ENCODE measurements at regions not wholly inside any gene's neighbourhood (a gene's known extent, or its start where the extent isn't known, plus 50 kb on each side); places are given as distances from the start of the nearest gene placed in this dataset.
"Not testable (repeated sequence)": the region's sequence is repeated elsewhere in the genome, so short reads cannot be mapped to it uniquely, and the experiment has no call there.

GRCh38 chr20:39738651-39739050 is 776.5 kb downstream of the DHX35 start:
- Histone ChIP-seq H3K36me3 (replicated peaks in 1 of 2; ENCODE audit: control insufficient read depth in 2 of 2, insufficient read depth in 2 of 2, low read length in 2 of 2) (no peaks in the 10 kb centered on the region), H3K79me1 (ENCODE audit: low read depth, low read length) (no peaks in the 10 kb centered on the region), H3K4me1 (ENCODE audit: control insufficient read depth in 2 of 2, insufficient read depth in 1 of 2, low read depth in 1 of 2, low read length in 2 of 2) (peaks cover 0 to 3% of the 10 kb centered on the region in 2 donors), H2BK120ac (ENCODE audit: low read depth, low read length) (no peak overlapping the region), H2BK12ac (ENCODE audit: low read length) (no peak overlapping the region), H3K23ac (ENCODE audit: low read depth, low read length, poor library complexity) (no peak overlapping the region), H3K9me3 (replicated peaks in 1 of 2; ENCODE audit: control insufficient read depth in 2 of 2, insufficient read depth in 1 of 2, low read depth in 1 of 2, low read length in 2 of 2) (no peaks in the 10 kb centered on the region), H3K9ac (ENCODE audit: low read depth, low read length, poor library complexity) (no peak overlapping the region), H3K18ac (ENCODE audit: low read length) (no peak overlapping the region), H3K4me2 (ENCODE audit: insufficient read depth, low read length, poor library complexity, severe bottlenecking) (no peak overlapping the region), H3K14ac (ENCODE audit: low read length) (no peak overlapping the region), H4K91ac (ENCODE audit: low read depth, low read length, poor library complexity) (no peak overlapping the region), H3K4ac (ENCODE audit: low read length) (no peak overlapping the region), H4K8ac (ENCODE audit: low read depth, low read length) (no peak overlapping the region), H3K4me3 (ENCODE audit: low read length in 2 of 2) (no peak overlapping the region), H2BK5ac (ENCODE audit: low read length) (no peak overlapping the region), H2AK5ac (ENCODE audit: low read depth, low read length) (no peak overlapping the region), H3K27me3 (ENCODE audit: control insufficient read depth in 3 of 3, insufficient read depth in 3 of 3, low read depth in 1 of 3, low read length in 3 of 3) (no peaks in the 10 kb centered on the region), H2BK15ac (ENCODE audit: low read length) (no peak overlapping the region), H2AFZ (ENCODE audit: low read length) (no peak overlapping the region), H3K27ac (replicated peaks; ENCODE audit: low read length) (no peak overlapping the region)
- no CpG with 5 or more reads among the region's 2 CpGs for WGBS, 2 donors (ENCODE audit: extremely low coverage in 2 of 2, insufficient read length in 2 of 2, insufficient replicate concordance in 1 of 2)
- DNase-seq (ENCODE audit: low spot score): no peak

DNA sequence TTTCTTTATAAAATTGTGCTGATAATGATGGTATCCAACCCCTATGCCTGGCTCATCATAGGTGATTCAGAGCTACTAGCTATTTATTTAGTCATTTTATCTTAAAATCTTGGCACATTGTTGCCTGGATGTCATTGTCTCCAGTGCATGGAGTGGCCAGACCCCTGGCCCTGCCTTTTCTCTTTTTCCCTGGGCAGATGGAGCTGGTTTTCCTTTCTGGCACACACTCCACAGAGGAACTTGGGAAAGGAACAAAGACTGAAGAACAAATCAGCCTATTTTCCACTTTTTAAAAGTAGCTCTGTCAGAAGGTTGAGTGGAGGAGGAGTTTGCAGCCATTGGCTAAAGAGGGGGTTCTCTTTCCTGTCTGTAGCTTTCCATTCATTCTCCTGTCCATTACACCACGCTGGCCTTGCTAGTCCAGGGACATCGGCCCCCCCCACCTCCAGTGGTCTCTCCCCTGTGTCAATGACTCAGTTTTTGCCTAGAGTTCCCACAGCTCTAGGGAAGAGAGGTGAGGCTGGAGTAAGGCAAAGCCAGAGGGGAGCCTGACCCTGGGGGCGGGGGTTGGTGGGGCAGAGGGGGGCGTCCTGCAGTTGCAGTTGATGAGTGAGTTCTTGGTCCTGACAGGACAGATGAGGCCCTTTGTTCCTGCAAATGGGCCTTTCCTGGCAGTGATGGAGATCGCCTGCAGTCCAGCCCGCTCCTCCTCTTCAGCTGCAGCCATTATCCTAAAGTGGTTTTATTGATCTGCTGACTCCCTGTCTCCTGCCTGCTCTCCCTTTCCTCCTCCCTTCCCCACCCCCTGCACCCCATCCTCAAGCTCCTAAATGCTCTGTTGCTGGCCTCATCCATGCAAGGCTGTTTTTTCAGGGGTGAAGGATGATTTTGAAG is 774.5 kb downstream of the DHX35 start:
- Histone ChIP-seq H3K4me1 (ENCODE audit: control insufficient read depth in 2 of 2, insufficient read depth in 1 of 2, low read depth in 1 of 2, low read length in 2 of 2) (peaks cover 0 to 3% of the 10 kb centered on the region in 2 donors), H2AK5ac (ENCODE audit: low read depth, low read length) (no peak overlapping the region), H3K79me1 (ENCODE audit: low read depth, low read length) (no peaks in the 10 kb centered on the region), H3K4me2 (ENCODE audit: insufficient read depth, low read length, poor library complexity, severe bottlenecking) (no peak overlapping the region), H3K9me3 (replicated peaks in 1 of 2; ENCODE audit: control insufficient read depth in 2 of 2, insufficient read depth in 1 of 2, low read depth in 1 of 2, low read length in 2 of 2) (no peaks in the 10 kb centered on the region), H2BK5ac (ENCODE audit: low read length) (no peak overlapping the region), H2BK120ac (ENCODE audit: low read depth, low read length) (no peak overlapping the region), H2AFZ (ENCODE audit: low read length) (peak overlapping the region; percentile 41), H3K36me3 (replicated peaks in 1 of 2; ENCODE audit: control insufficient read depth in 2 of 2, insufficient read depth in 2 of 2, low read length in 2 of 2) (no peaks in the 10 kb centered on the region), H3K4ac (ENCODE audit: low read length) (no peak overlapping the region), H2BK12ac (ENCODE audit: low read length) (no peak overlapping the region), H4K8ac (ENCODE audit: low read depth, low read length) (peak overlapping the region; percentile 55), H3K23ac (ENCODE audit: low read depth, low read length, poor library complexity) (no peak overlapping the region), H3K4me3 (ENCODE audit: low read length in 2 of 2) (no peak overlapping the region), H3K9ac (ENCODE audit: low read depth, low read length, poor library complexity) (no peak overlapping the region), H3K27ac (replicated peaks; ENCODE audit: low read length) (no peak overlapping the region), H4K91ac (ENCODE audit: low read depth, low read length, poor library complexity) (no peak overlapping the region), H3K14ac (ENCODE audit: low read length) (no peak overlapping the region), H3K18ac (ENCODE audit: low read length) (peak overlapping the region; percentile 17), H3K27me3 (ENCODE audit: control insufficient read depth in 3 of 3, insufficient read depth in 3 of 3, low read depth in 1 of 3, low read length in 3 of 3) (no peaks in the 10 kb centered on the region), H2BK15ac (ENCODE audit: low read length) (no peak overlapping the region)
- no peak for DNase-seq (ENCODE audit: low spot score)
- WGBS, 2 donors (ENCODE audit: extremely low coverage in 2 of 2, insufficient read length in 2 of 2, insufficient replicate concordance in 1 of 2): no CpG with 5 or more reads among the region's 6 CpGs

DNA sequence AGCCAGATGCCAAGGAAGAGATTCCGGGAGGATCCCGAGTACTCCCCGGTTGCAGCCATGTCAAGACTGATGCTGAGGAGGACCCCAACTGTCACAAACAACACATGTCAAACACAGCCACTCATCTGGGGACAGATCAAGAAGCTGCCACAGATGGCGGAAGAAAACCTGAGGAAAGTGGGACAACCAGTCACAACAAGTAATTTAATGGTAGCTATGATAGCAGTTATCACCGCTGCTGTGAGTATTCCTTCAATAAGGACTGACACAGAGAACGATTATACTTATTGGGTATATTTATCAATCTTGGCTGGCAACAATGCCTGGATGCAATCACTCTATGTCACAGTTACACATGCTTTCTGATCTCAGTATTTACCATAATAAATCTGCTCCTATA is 763.4 kb downstream of the DHX35 start:
- not testable (repeated sequence) for H2BK5ac ChIP-seq (ENCODE audit: low read length); H2AK5ac ChIP-seq (ENCODE audit: low read depth, low read length); H3K9ac ChIP-seq (ENCODE audit: low read depth, low read length, poor library complexity); DNase-seq (ENCODE audit: low spot score); H3K36me3 ChIP-seq (replicated peaks in 1 of 2; ENCODE audit: control insufficient read depth in 2 of 2, insufficient read depth in 2 of 2, low read length in 2 of 2); H2AFZ ChIP-seq (ENCODE audit: low read length); H3K27me3 ChIP-seq (ENCODE audit: control insufficient read depth in 3 of 3, insufficient read depth in 3 of 3, low read depth in 1 of 3, low read length in 3 of 3); H3K79me1 ChIP-seq (ENCODE audit: low read depth, low read length); H3K9me3 ChIP-seq (replicated peaks in 1 of 2; ENCODE audit: control insufficient read depth in 2 of 2, insufficient read depth in 1 of 2, low read depth in 1 of 2, low read length in 2 of 2); H3K4ac ChIP-seq (ENCODE audit: low read length); H3K4me3 ChIP-seq (ENCODE audit: low read length in 2 of 2); H3K14ac ChIP-seq (ENCODE audit: low read length); H2BK12ac ChIP-seq (ENCODE audit: low read length); H3K4me1 ChIP-seq (ENCODE audit: control insufficient read depth in 2 of 2, insufficient read depth in 1 of 2, low read depth in 1 of 2, low read length in 2 of 2); H3K27ac ChIP-seq (replicated peaks; ENCODE audit: low read length); H4K8ac ChIP-seq (ENCODE audit: low read depth, low read length); H2BK120ac ChIP-seq (ENCODE audit: low read depth, low read length); H4K91ac ChIP-seq (ENCODE audit: low read depth, low read length, poor library complexity); H2BK15ac ChIP-seq (ENCODE audit: low read length); H3K23ac ChIP-seq (ENCODE audit: low read depth, low read length, poor library complexity); H3K18ac ChIP-seq (ENCODE audit: low read length); H3K4me2 ChIP-seq (ENCODE audit: insufficient read depth, low read length, poor library complexity, severe bottlenecking)
- WGBS, 2 donors (ENCODE audit: extremely low coverage in 2 of 2, insufficient read length in 2 of 2, insufficient replicate concordance in 1 of 2): no CpG with 5 or more reads among the region's 6 CpGs

- no peak overlapping the region for H3K4me3 ChIP-seq (ENCODE audit: low read length in 2 of 2)
- DNase-seq (ENCODE audit: low spot score): no peak
- H4K91ac ChIP-seq (ENCODE audit: low read depth, low read length, poor library complexity): no peak overlapping the region
- H3K27ac ChIP-seq (replicated peaks; ENCODE audit: low read length): no peak overlapping the region
- no peak overlapping the region for H2BK120ac ChIP-seq (ENCODE audit: low read depth, low read length)
- no peak overlapping the region for H2BK15ac ChIP-seq (ENCODE audit: low read length)
- no peak overlapping the region for H3K18ac ChIP-seq (ENCODE audit: low read length)
- no peak overlapping the region for H2AFZ ChIP-seq (ENCODE audit: low read length)
- H3K4me1 ChIP-seq (ENCODE audit: control insufficient read depth in 2 of 2, insufficient read depth in 1 of 2, low read depth in 1 of 2, low read length in 2 of 2): no peaks in the 10 kb centered on the region
- H2BK12ac ChIP-seq (ENCODE audit: low read length): no peak overlapping the region
- no peak overlapping the region for H4K8ac ChIP-seq (ENCODE audit: low read depth, low read length)
- no peaks in the 10 kb centered on the region for H3K36me3 ChIP-seq (replicated peaks in 1 of 2; ENCODE audit: control insufficient read depth in 2 of 2, insufficient read depth in 2 of 2, low read length in 2 of 2)
- no CpG with 5 or more reads among the region's 2 CpGs for WGBS, 2 donors (ENCODE audit: extremely low coverage in 2 of 2, insufficient read length in 2 of 2, insufficient replicate concordance in 1 of 2)
- no peak overlapping the region for H2AK5ac ChIP-seq (ENCODE audit: low read depth, low read length)
- H3K79me1 ChIP-seq (ENCODE audit: low read depth, low read length): no peaks in the 10 kb centered on the region
- no peak overlapping the region for H3K4me2 ChIP-seq (ENCODE audit: insufficient read depth, low read length, poor library complexity, severe bottlenecking)
- H3K27me3 ChIP-seq (ENCODE audit: control insufficient read depth in 3 of 3, insufficient read depth in 3 of 3, low read depth in 1 of 3, low read length in 3 of 3): peaks cover 0 to 2% (median 0%) of the 10 kb centered on the region in 3 experiments
- no peak overlapping the region for H3K14ac ChIP-seq (ENCODE audit: low read length)
- H3K9me3 ChIP-seq (replicated peaks in 1 of 2; ENCODE audit: control insufficient read depth in 2 of 2, insufficient read depth in 1 of 2, low read depth in 1 of 2, low read length in 2 of 2): no peaks in the 10 kb centered on the region
- H2BK5ac ChIP-seq (ENCODE audit: low read length): no peak overlapping the region
- H3K4ac ChIP-seq (ENCODE audit: low read length): no peak overlapping the region
- H3K23ac ChIP-seq (ENCODE audit: low read depth, low read length, poor library complexity): no peak overlapping the region
- H3K9ac ChIP-seq (ENCODE audit: low read depth, low read length, poor library complexity): no peak overlapping the region
Measured at GRCh38 chr20:39719293-39719692, 757.1 kb downstream of the DHX35 start.

Data from neuronal stem cell (in vitro differentiated cells).